ENCODE measurements at regions not wholly inside any gene's neighbourhood (a gene's known extent, or its start where the extent isn't known, plus 50 kb on each side); places are given as distances from the start of the nearest gene placed in this dataset.

GRCh38 chr7:69228212-69228811 is 370.0 kb upstream of the AUTS2 start:
- DNase-seq (ENCODE audit: low read depth) = no peak
- no peak for TF ChIP-seq CTCF (IDR thresholded peaks at IDR 0.05; ENCODE audit: insufficient read depth, low read depth, low read length, missing control alignments)
- H3K4me3 ChIP-seq (ENCODE audit: low read depth, low read length) = no peak overlapping the region

GRCh38 chr7:69232445-69233376 is 365.6 kb upstream of the AUTS2 start:
- no peak overlapping the region for H3K4me3 ChIP-seq (ENCODE audit: low read depth, low read length)
- TF ChIP-seq CTCF (IDR thresholded peaks at IDR 0.05; ENCODE audit: insufficient read depth, low read depth, low read length, missing control alignments) = no peak
- DNase-seq (ENCODE audit: low read depth) = no peak

- TF ChIP-seq CTCF (IDR thresholded peaks at IDR 0.05; ENCODE audit: insufficient read depth, low read depth, low read length, missing control alignments) = no peak
- DNase-seq (ENCODE audit: low read depth) = no peak
- H3K4me3 ChIP-seq (ENCODE audit: low read depth, low read length) = no peak overlapping the region
These were observed 360.7 kb upstream of the AUTS2 start for GRCh38 chr7:69237541-69237940.

GRCh38 chr7:69243016-69243415 is 355.3 kb upstream of the AUTS2 start:
- no peak for DNase-seq (ENCODE audit: low read depth)
- TF ChIP-seq CTCF (IDR thresholded peaks at IDR 0.05; ENCODE audit: insufficient read depth, low read depth, low read length, missing control alignments) = no peak

GRCh38 chr7:69244701-69245100 is 353.6 kb upstream of the AUTS2 start:
- no peak for TF ChIP-seq CTCF (IDR thresholded peaks at IDR 0.05; ENCODE audit: insufficient read depth, low read depth, low read length, missing control alignments)
- no peak for DNase-seq (ENCODE audit: low read depth)
- H3K4me3 ChIP-seq (ENCODE audit: low read depth, low read length) = no peak overlapping the region

More at GRCh38 chr7:69243016-69243415, 355.3 kb upstream of the AUTS2 start:
- H3K4me3 ChIP-seq (ENCODE audit: low read depth, low read length) = no peak overlapping the region

GRCh38 chr7:69245646-69246045 is 352.6 kb upstream of the AUTS2 start:
- H3K4me3 ChIP-seq (ENCODE audit: low read depth, low read length) = no peak overlapping the region
- no peak for DNase-seq (ENCODE audit: low read depth)
- no peak for TF ChIP-seq CTCF (IDR thresholded peaks at IDR 0.05; ENCODE audit: insufficient read depth, low read depth, low read length, missing control alignments)

Data from GM12865 (cell line).